ENCODE measurements at regions not wholly inside any gene's neighbourhood (a gene's known extent, or its start where the extent isn't known, plus 50 kb on each side); places are given as distances from the start of the nearest gene placed in this dataset.

- DNase-seq (ENCODE audit: low read depth) = no peak
Observed at GRCh38 chr4:182969651-182970279, 52.6 kb upstream of the DCTD start.

GRCh38 chr4:182968917-182969650, 51.9 kb upstream of the DCTD start:
- no peak for DNase-seq (ENCODE audit: low read depth)

- DNase-seq (ENCODE audit: low read depth) = no peak
Observed at GRCh38 chr4:182967403-182967802, 50.2 kb upstream of the DCTD start.
